Sigmoid colon (tissue), 6 donors: ENCODE measurements at regions not wholly inside any gene's neighbourhood (a gene's known extent, or its start where the extent isn't known, plus 50 kb on each side); places are given as distances from the start of the nearest gene placed in this dataset.

Experiments used
- DNase-seq: peaks from one replicate; pipeline ENCODE4 v3.0.0-alpha.2; 2019
- H3K27ac ChIP-seq, 4 donors: fragments of 200-600 bp; sonication (generic); one replicate each; pipeline ENCODE4 v1.5.1; 2016 to 2019; ENCODE audit warnings: mild to moderate bottlenecking in 1 of 4
- H3K27me3 ChIP-seq, 3 donors: fragments of 200-600 bp; sonication (generic); one replicate each; pipeline ENCODE4 v1.5.1; 2019; ENCODE audit warnings: mild to moderate bottlenecking in 1 of 3
- H3K36me3 ChIP-seq, 4 donors: fragments of 200-600 bp; sonication (generic); one replicate each; pipeline ENCODE4 v1.5.1; 2016 to 2019
- H3K4me1 ChIP-seq, 4 donors: fragments of 200-600 bp; sonication (generic); one replicate each; pipeline ENCODE4 v1.5.1; 2017 to 2019
- H3K4me3 ChIP-seq, 4 donors: fragments of 200-600 bp; sonication (generic); one replicate each; pipeline ENCODE4 v1.5.1; 2017 to 2019; ENCODE audit warnings: mild to moderate bottlenecking in 2 of 4, moderate library complexity in 1 of 4
- H3K9me3 ChIP-seq, 4 donors: fragments of 200-600 bp in 3 of 4; sonication (generic) in 3 of 4; one replicate each; pipeline versions ENCODE4 v1.5.1 to v1.6.1; 2013 to 2019
- CTCF ChIP-seq, 4 experiments: fragments of 450-650 bp in 3 of 4; fragments of 200-600 bp in 1 of 4; IDR thresholded peaks; one replicate each; pipeline ENCODE4 v1.5.1; 2016 to 2019; ENCODE audit warnings: antibody characterized with exemption in 4 of 4, mild to moderate bottlenecking in 3 of 4, moderate library complexity in 2 of 4
- EP300 ChIP-seq, 4 donors: sonication (generic); formaldehyde crosslinking; IDR thresholded peaks; one replicate each; pipeline ENCODE4 v1.6.1; 2017; ENCODE audit warnings: antibody characterized with exemption in 4 of 4
- POLR2A ChIP-seq, 2 donors: fragments of 450-650 bp; IDR thresholded peaks; one replicate each; pipeline ENCODE4 v1.6.1; 2016; ENCODE audit warnings: antibody characterized with exemption in 2 of 2, mild to moderate bottlenecking in 2 of 2, moderate library complexity in 2 of 2
- POLR2AphosphoS5 ChIP-seq, 4 donors: sonication (generic); formaldehyde crosslinking; IDR thresholded peaks; one replicate each; pipeline ENCODE4 v1.6.1; 2017; ENCODE audit warnings: antibody characterized with exemption in 4 of 4
- WGBS, 2 donors: extraction: QIAGEN DNeasy Blood & Tissue Kit; methylation state at CpG; one replicate each; pipeline ENCODE4 v1.1.7; 2013; 5-methylcytosine and 5-hydroxymethylcytosine counted together
- intact Hi-C: fragments of 100-400 bp; cut with DNase I; formaldehyde crosslinking; loops from one replicate; pipeline ENCODE4 v1.15.1; 2023
- donor health status: healthy with polysubstance abuse.
- donor health status: healthy.

GRCh38 chr2:203798296-203799087, 69.1 kb upstream of the CTLA4 start:
- intact Hi-C loops: no loop called here
- Histone ChIP-seq H3K4me3 (no peak overlapping the region), H3K9me3 (no peaks in the 10 kb centered on the region), H3K4me1 (no peaks in the 10 kb centered on the region), H3K27me3 (no peaks in the 10 kb centered on the region), H3K27ac (no peak overlapping the region), H3K36me3 (no peaks in the 10 kb centered on the region)
- TF ChIP-seq CTCF (IDR thresholded peaks at IDR 0.05): no peak
- no peak for TF ChIP-seq POLR2A (IDR thresholded peaks at IDR 0.05)
- no peak for TF ChIP-seq POLR2AphosphoS5 (IDR thresholded peaks at IDR 0.05)
- TF ChIP-seq EP300 (IDR thresholded peaks at IDR 0.05): no peak
- WGBS, 2 donors: 90 to 91% methylated on average over 9 of the region's 9 CpGs
- DNase-seq: no peak

GRCh38 chr2:203799908-203800307, 67.7 kb upstream of the CTLA4 start:
- no peak overlapping the region for H3K27ac ChIP-seq
- 56 to 76% methylated on average over 3 of the region's 3 CpGs for WGBS, 2 donors
- no peaks in the 10 kb centered on the region for H3K27me3 ChIP-seq
- no peaks in the 10 kb centered on the region for H3K4me1 ChIP-seq
- no peaks in the 10 kb centered on the region for H3K9me3 ChIP-seq
- DNase-seq: no peak
- TF ChIP-seq CTCF (IDR thresholded peaks at IDR 0.05) (no peak), POLR2AphosphoS5 (IDR thresholded peaks at IDR 0.05) (no peak), POLR2A (IDR thresholded peaks at IDR 0.05) (no peak), EP300 (IDR thresholded peaks at IDR 0.05) (no peak)
- H3K36me3 ChIP-seq: no peaks in the 10 kb centered on the region
- intact Hi-C loops: no loop called here
- H3K4me3 ChIP-seq: no peak overlapping the region

GRCh38 chr2:203800783-203801182, 66.8 kb upstream of the CTLA4 start:
- Histone ChIP-seq H3K36me3 (no peaks in the 10 kb centered on the region), H3K9me3 (peaks cover 0 to 5% (median under 1%) of the 10 kb centered on the region in 4 donors), H3K27me3 (no peaks in the 10 kb centered on the region), H3K4me3 (no peak overlapping the region), H3K27ac (no peak overlapping the region), H3K4me1 (no peaks in the 10 kb centered on the region)
- WGBS, 2 donors: 95 to 98% methylated on average over 4 of the region's 4 CpGs
- no peak for DNase-seq
- intact Hi-C loops: no loop called here
- no peak for TF ChIP-seq POLR2AphosphoS5 (IDR thresholded peaks at IDR 0.05)
- TF ChIP-seq POLR2A (IDR thresholded peaks at IDR 0.05): no peak
- TF ChIP-seq EP300 (IDR thresholded peaks at IDR 0.05): no peak
- TF ChIP-seq CTCF (IDR thresholded peaks at IDR 0.05): no peak

- Histone ChIP-seq H3K27me3 (no peaks in the 10 kb centered on the region), H3K27ac (no peak overlapping the region), H3K4me1 (no peaks in the 10 kb centered on the region), H3K9me3 (peaks cover 0 to 5% (median 2%) of the 10 kb centered on the region in 4 donors), H3K4me3 (no peak overlapping the region), H3K36me3 (no peaks in the 10 kb centered on the region)
- 85 to 86% methylated on average over 7 of the region's 7 CpGs for WGBS, 2 donors
- no peak for DNase-seq
- intact Hi-C loops: no loop called here
- TF ChIP-seq POLR2A (IDR thresholded peaks at IDR 0.05) (no peak), POLR2AphosphoS5 (IDR thresholded peaks at IDR 0.05) (no peak), EP300 (IDR thresholded peaks at IDR 0.05) (no peak)
Measured at GRCh38 chr2:203802342-203803052, 65.1 kb upstream of the CTLA4 start.

- TF ChIP-seq POLR2A (IDR thresholded peaks at IDR 0.05) (no peak), POLR2AphosphoS5 (IDR thresholded peaks at IDR 0.05) (no peak), EP300 (IDR thresholded peaks at IDR 0.05) (no peak), CTCF (IDR thresholded peaks at IDR 0.05) (no peak)
Measured at GRCh38 chr2:203803053-203803429, 64.5 kb upstream of the CTLA4 start.

More at GRCh38 chr2:203803053-203803429, 64.5 kb upstream of the CTLA4 start:
- Histone ChIP-seq H3K9me3 (peaks cover 0 to 5% (median 2%) of the 10 kb centered on the region in 4 donors), H3K4me3 (no peak overlapping the region), H3K27me3 (no peaks in the 10 kb centered on the region), H3K36me3 (no peaks in the 10 kb centered on the region), H3K27ac (no peak overlapping the region), H3K4me1 (peaks cover 0 to 3% (median 0%) of the 10 kb centered on the region in 4 donors)
- DNase-seq: no peak
- intact Hi-C loops: no loop called here
- 89 to 94% methylated on average over 1 of the region's 1 CpG for WGBS, 2 donors
